ENCODE measurements at regions not wholly inside any gene's neighbourhood (a gene's known extent, or its start where the extent isn't known, plus 50 kb on each side); places are given as distances from the start of the nearest gene placed in this dataset.
"Not testable (repeated sequence)": the region's sequence is repeated elsewhere in the genome, so short reads cannot be mapped to it uniquely, and the experiment has no call there.

DNA sequence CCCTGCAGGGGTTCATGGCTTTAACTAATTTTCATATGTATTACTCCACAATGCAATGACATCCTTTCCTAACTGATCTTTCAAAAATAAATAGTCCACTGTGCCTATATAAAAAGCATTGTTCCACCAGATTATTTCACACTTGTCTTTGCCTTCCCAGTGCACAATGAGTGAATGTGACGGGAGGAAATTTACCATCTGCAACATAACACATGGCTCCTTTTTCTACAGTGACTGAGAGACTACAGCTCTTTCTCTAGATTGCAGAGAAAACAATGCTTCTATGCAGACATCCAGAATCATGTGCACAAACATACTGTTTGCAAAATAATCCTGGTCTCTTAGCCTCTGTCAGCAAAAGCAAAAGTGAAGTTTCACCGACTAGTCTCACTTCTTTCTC is 483.7 kb upstream of the PIK3R1 start:
- H3K9ac ChIP-seq (ENCODE audit: low read length) = no peak overlapping the region
- H3K79me2 ChIP-seq (ENCODE audit: low read length) = no peaks in the 10 kb centered on the region
- no peak overlapping the region for H3K27ac ChIP-seq (ENCODE audit: low read length)
- H2AFZ ChIP-seq (ENCODE audit: low read length) = no peak overlapping the region
- no peak for DNase-seq
- no peak overlapping the region for H3K4me3 ChIP-seq (ENCODE audit: low read length)
- H3K36me3 ChIP-seq (ENCODE audit: insufficient read depth, low read length) = no peaks in the 10 kb centered on the region
- H3K27me3 ChIP-seq (ENCODE audit: low read length) = no peaks in the 10 kb centered on the region; the same call in 1 of the 2 replicates
- H4K20me1 ChIP-seq (ENCODE audit: insufficient read depth, low read depth, low read length) = no peaks in the 10 kb centered on the region
- H3K4me2 ChIP-seq (ENCODE audit: low read depth, low read length, poor library complexity, severe bottlenecking) = no peak overlapping the region
- no peaks in the 10 kb centered on the region for H3K4me1 ChIP-seq (ENCODE audit: low read length)
- no peaks in the 10 kb centered on the region for H3K9me2 ChIP-seq (replicated peaks; ENCODE audit: insufficient read depth, low read length)
- H3K9me3 ChIP-seq (ENCODE audit: low read length) = no peaks in the 10 kb centered on the region

DNA sequence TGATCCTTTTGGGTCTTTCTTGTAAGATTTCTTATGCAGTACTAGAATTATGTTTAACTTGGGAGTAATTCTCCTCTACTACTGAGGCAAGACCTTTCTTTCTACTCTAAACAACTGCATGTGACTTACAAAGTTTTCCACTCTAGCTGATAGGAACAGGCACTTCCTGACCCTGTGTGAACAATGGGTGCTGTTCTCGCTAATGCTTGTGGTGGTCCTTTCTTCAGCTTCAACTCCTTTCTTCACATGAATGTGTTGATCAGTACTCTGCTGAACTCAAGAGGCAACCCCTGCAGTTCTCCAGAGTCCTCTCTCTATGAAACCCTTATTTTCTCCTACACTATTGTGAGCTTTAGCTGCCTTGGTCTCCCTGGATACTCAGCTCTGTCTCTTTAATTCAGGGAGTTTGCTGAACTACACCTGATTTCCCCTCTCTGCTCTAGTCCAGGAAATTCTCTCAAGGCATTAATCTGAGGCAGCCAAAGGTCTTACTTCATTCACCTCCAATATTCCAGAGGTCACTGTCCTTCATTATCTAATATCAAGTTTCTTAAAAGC is 484.6 kb upstream of the PIK3R1 start:
- Histone ChIP-seq H4K20me1 (ENCODE audit: insufficient read depth, low read depth, low read length) (no peaks in the 10 kb centered on the region), H3K9ac (ENCODE audit: low read length) (no peak overlapping the region), H3K36me3 (ENCODE audit: insufficient read depth, low read length) (no peaks in the 10 kb centered on the region), H3K27ac (ENCODE audit: low read length) (no peak overlapping the region), H3K79me2 (ENCODE audit: low read length) (no peaks in the 10 kb centered on the region), H3K4me2 (ENCODE audit: low read depth, low read length, poor library complexity, severe bottlenecking) (no peak overlapping the region), H3K27me3 (ENCODE audit: low read length) (no peaks in the 10 kb centered on the region; the same call in 1 of the 2 replicates), H3K4me3 (ENCODE audit: low read length) (no peak overlapping the region), H2AFZ (ENCODE audit: low read length) (no peak overlapping the region), H3K9me2 (replicated peaks; ENCODE audit: insufficient read depth, low read length) (no peaks in the 10 kb centered on the region), H3K9me3 (ENCODE audit: low read length) (no peaks in the 10 kb centered on the region), H3K4me1 (ENCODE audit: low read length) (no peaks in the 10 kb centered on the region)
- no peak for DNase-seq

DNA sequence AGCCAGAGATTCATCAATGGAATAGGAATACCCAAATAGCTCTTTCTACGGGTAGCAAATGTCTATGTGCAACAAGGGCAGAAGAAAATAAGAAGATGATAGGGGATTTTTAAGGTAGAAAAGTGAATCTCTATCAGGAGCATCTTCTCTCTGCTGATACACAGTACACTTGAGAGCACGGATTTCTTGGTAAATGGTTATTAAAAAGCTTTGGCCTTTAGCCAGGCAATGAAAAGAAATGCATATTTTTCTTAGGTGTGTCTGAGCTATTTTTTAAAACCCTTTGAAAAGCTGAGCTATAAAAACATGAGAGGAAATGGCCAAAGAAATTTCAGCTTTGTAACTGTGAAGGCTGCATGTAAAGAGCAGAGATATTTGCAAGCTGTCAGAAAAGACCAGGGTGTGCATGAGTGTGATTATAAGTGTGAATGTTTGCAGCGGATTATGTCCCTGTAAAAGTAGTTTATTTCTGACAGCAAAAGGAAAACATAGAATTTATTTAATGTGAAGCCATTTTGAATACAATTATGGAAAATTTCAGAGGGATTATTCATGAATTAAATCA is 487.1 kb upstream of the PIK3R1 start:
- no peak overlapping the region for H3K4me2 ChIP-seq (ENCODE audit: low read depth, low read length, poor library complexity, severe bottlenecking)
- H3K27ac ChIP-seq (ENCODE audit: low read length) = no peak overlapping the region
- H3K4me1 ChIP-seq (ENCODE audit: low read length) = no peaks in the 10 kb centered on the region
- no peaks in the 10 kb centered on the region for H3K9me3 ChIP-seq (ENCODE audit: low read length)
- H3K79me2 ChIP-seq (ENCODE audit: low read length) = no peaks in the 10 kb centered on the region
- no peak overlapping the region for H2AFZ ChIP-seq (ENCODE audit: low read length)
- H3K9ac ChIP-seq (ENCODE audit: low read length) = no peak overlapping the region
- no peaks in the 10 kb centered on the region for H4K20me1 ChIP-seq (ENCODE audit: insufficient read depth, low read depth, low read length)
- no peak for DNase-seq
- H3K36me3 ChIP-seq (ENCODE audit: insufficient read depth, low read length) = no peaks in the 10 kb centered on the region
- H3K9me2 ChIP-seq (replicated peaks; ENCODE audit: insufficient read depth, low read length) = no peaks in the 10 kb centered on the region
- H3K4me3 ChIP-seq (ENCODE audit: low read length) = no peak overlapping the region
- no peaks in the 10 kb centered on the region for H3K27me3 ChIP-seq (ENCODE audit: low read length)

GRCh38 chr5:67725604-67726003 is 490.0 kb upstream of the PIK3R1 start:
- Histone ChIP-seq H3K4me2 (ENCODE audit: low read depth, low read length, poor library complexity, severe bottlenecking) (no peak overlapping the region), H2AFZ (ENCODE audit: low read length) (no peak overlapping the region), H3K36me3 (ENCODE audit: insufficient read depth, low read length) (no peaks in the 10 kb centered on the region), H4K20me1 (ENCODE audit: insufficient read depth, low read depth, low read length) (no peaks in the 10 kb centered on the region), H3K27ac (ENCODE audit: low read length) (no peak overlapping the region), H3K9me3 (ENCODE audit: low read length) (no peaks in the 10 kb centered on the region), H3K9me2 (replicated peaks; ENCODE audit: insufficient read depth, low read length) (no peaks in the 10 kb centered on the region), H3K79me2 (ENCODE audit: low read length) (no peaks in the 10 kb centered on the region), H3K27me3 (ENCODE audit: low read length) (no peaks in the 10 kb centered on the region), H3K9ac (ENCODE audit: low read length) (no peak overlapping the region), H3K4me1 (ENCODE audit: low read length) (no peaks in the 10 kb centered on the region), H3K4me3 (ENCODE audit: low read length) (no peak overlapping the region)
- DNase-seq = no peak

DNA sequence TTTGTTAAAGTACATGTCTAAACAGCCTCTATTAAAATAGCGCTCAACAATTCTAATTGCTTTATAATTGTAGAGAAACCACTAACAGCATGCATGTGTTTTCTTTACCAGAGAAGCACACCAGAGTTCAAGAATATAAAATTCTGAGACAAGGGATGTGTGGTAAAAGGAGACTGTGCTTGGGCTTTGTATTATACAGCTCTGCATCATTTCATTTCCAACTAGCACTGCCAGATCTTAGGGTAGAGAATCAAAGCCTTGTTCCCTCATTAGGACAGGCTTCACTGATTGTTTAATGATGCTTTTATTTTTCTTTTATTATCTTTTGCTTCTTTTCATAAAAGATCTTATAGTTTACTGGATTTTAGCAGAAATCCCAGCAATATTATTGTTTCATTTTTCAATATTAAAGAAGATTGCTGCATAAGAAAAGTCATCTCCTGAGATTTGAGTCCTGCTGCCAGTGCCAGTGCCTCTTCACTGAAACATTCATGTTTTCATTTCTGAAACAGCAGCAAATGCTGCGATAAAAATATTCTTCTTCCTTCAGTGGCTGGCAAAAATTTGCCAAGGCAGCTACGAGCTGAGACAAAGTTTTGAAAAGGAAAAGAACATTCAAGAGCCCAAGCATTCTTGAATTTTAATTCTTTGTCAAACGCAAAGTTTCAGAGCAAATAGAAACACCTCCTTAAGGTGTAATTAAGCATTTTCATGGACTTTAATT is 491.0 kb upstream of the PIK3R1 start:
- Histone ChIP-seq H3K79me2 (ENCODE audit: low read length) (no peaks in the 10 kb centered on the region), H3K27ac (ENCODE audit: low read length) (no peak overlapping the region), H3K27me3 (ENCODE audit: low read length) (no peaks in the 10 kb centered on the region), H3K4me1 (ENCODE audit: low read length) (no peaks in the 10 kb centered on the region), H3K9me3 (ENCODE audit: low read length) (no peaks in the 10 kb centered on the region), H2AFZ (ENCODE audit: low read length) (no peak overlapping the region), H3K4me3 (ENCODE audit: low read length) (no peak overlapping the region), H3K9ac (ENCODE audit: low read length) (no peak overlapping the region), H3K4me2 (ENCODE audit: low read depth, low read length, poor library complexity, severe bottlenecking) (no peak overlapping the region), H4K20me1 (ENCODE audit: insufficient read depth, low read depth, low read length) (no peaks in the 10 kb centered on the region), H3K36me3 (ENCODE audit: insufficient read depth, low read length) (no peaks in the 10 kb centered on the region), H3K9me2 (replicated peaks; ENCODE audit: insufficient read depth, low read length) (no peaks in the 10 kb centered on the region)
- no peak for DNase-seq

GRCh38 chr5:67723873-67724272 is 491.7 kb upstream of the PIK3R1 start:
- Histone ChIP-seq H3K9me3 (ENCODE audit: low read length) (no peaks in the 10 kb centered on the region), H3K4me1 (ENCODE audit: low read length) (no peaks in the 10 kb centered on the region), H2AFZ (ENCODE audit: low read length) (no peak overlapping the region), H4K20me1 (ENCODE audit: insufficient read depth, low read depth, low read length) (no peaks in the 10 kb centered on the region), H3K27ac (ENCODE audit: low read length) (no peak overlapping the region), H3K79me2 (ENCODE audit: low read length) (no peaks in the 10 kb centered on the region), H3K9ac (ENCODE audit: low read length) (no peak overlapping the region), H3K36me3 (ENCODE audit: insufficient read depth, low read length) (no peaks in the 10 kb centered on the region), H3K9me2 (replicated peaks; ENCODE audit: insufficient read depth, low read length) (no peaks in the 10 kb centered on the region), H3K27me3 (ENCODE audit: low read length) (no peaks in the 10 kb centered on the region), H3K4me2 (ENCODE audit: low read depth, low read length, poor library complexity, severe bottlenecking) (no peak overlapping the region), H3K4me3 (ENCODE audit: low read length) (no peak overlapping the region)
- no peak for DNase-seq

DNA sequence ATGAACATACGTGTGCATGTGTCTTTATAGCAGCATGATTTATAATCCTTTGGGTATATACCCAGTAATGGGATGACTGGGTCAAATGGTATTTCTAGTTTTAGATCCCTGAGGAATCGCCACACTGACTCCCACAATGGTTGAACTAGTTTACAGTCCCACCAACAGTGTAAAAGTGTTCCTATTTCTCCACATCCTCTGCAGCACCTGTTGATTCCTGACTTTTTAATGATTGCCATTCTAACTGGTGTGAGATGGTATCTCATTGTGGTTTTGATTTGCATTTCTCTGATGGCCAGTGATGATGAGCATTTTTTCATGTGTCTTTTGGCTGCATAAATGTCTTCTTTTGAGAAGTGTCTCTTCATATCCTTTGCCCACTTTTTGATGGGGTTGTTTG is 493.0 kb upstream of the PIK3R1 start:
- H3K4me1 ChIP-seq (ENCODE audit: low read length); H4K20me1 ChIP-seq (ENCODE audit: insufficient read depth, low read depth, low read length); H3K36me3 ChIP-seq (ENCODE audit: insufficient read depth, low read length); H3K4me3 ChIP-seq (ENCODE audit: low read length); H3K27me3 ChIP-seq (ENCODE audit: low read length); H3K4me2 ChIP-seq (ENCODE audit: low read depth, low read length, poor library complexity, severe bottlenecking); H2AFZ ChIP-seq (ENCODE audit: low read length); H3K9me2 ChIP-seq (replicated peaks; ENCODE audit: insufficient read depth, low read length); H3K79me2 ChIP-seq (ENCODE audit: low read length); H3K9ac ChIP-seq (ENCODE audit: low read length); H3K9me3 ChIP-seq (ENCODE audit: low read length); DNase-seq; H3K27ac ChIP-seq (ENCODE audit: low read length): not testable (repeated sequence)

DNA sequence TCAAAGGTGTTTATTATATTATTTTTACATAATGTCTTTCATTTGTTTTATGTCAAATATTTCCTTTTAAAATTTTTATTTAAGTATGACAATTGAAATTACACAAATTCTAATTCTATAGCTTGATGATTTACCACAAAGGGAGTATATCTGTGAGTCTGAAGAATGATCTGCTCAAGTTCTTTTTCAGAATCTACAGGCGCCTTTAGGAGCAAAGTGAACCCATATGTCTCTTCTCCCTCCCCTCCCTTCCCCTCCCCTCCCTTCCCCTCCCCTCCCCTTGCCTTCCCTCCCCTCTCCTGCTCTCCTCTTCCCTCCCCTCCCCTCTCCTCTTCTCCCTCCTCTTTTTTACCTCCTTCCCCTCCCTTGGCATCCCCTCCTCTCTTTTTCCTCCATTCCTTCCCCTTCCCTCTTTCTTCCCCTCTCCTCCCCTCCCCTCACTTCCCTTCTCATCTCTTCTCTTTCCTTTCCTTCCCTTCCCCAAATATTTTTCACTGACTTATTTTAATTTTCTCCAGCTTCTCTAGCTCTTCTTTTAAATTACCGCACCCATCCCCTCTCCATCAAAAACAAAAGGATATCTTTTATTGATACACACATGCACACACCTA is 495.3 kb upstream of the PIK3R1 start:
- Histone ChIP-seq H3K4me3 (ENCODE audit: low read length) (no peak overlapping the region), H3K4me2 (ENCODE audit: low read depth, low read length, poor library complexity, severe bottlenecking) (no peak overlapping the region), H3K27me3 (ENCODE audit: low read length) (no peaks in the 10 kb centered on the region), H3K9me2 (replicated peaks; ENCODE audit: insufficient read depth, low read length) (no peaks in the 10 kb centered on the region), H4K20me1 (ENCODE audit: insufficient read depth, low read depth, low read length) (no peaks in the 10 kb centered on the region), H3K9me3 (ENCODE audit: low read length) (no peaks in the 10 kb centered on the region), H3K4me1 (ENCODE audit: low read length) (no peaks in the 10 kb centered on the region), H2AFZ (ENCODE audit: low read length) (no peak overlapping the region), H3K9ac (ENCODE audit: low read length) (no peak overlapping the region), H3K27ac (ENCODE audit: low read length) (no peak overlapping the region), H3K36me3 (ENCODE audit: insufficient read depth, low read length) (no peaks in the 10 kb centered on the region), H3K79me2 (ENCODE audit: low read length) (no peaks in the 10 kb centered on the region)
- DNase-seq = no peak
